Smooth muscle cell (in vitro differentiated cells): ENCODE measurements at regions not wholly inside any gene's neighbourhood (a gene's known extent, or its start where the extent isn't known, plus 50 kb on each side); places are given as distances from the start of the nearest gene placed in this dataset.

Experiments
- DNase-seq: peaks from one replicate; lab custom pipeline; 2025; ENCODE audit not compliant: unreplicated experiment; lab: John Stamatoyannopoulos, UW
- H2AFZ ChIP-seq: fragments of 200-600 bp; sonication (generic); 2 replicates; pipeline ENCODE4 v1.6.0; 2016; ENCODE audit warnings: antibody characterized with exemption, low read depth, mild to moderate bottlenecking
- H3F3A ChIP-seq: fragments of 200-600 bp; sonication (generic); 2 replicates; pipeline ENCODE4 v1.6.0; 2017; ENCODE audit warnings: antibody characterized with exemption, low read depth
- H3K27ac ChIP-seq: fragments of 200-600 bp; sonication (generic); 2 replicates; pipeline ENCODE4 v1.5.1; 2016; ENCODE audit warnings: low read depth, mild to moderate bottlenecking
- H3K27me3 ChIP-seq: fragments of 200-600 bp; sonication (generic); 2 replicates; pipeline ENCODE4 v1.6.1; 2016; ENCODE audit warnings: low read depth, mild to moderate bottlenecking
- H3K36me3 ChIP-seq: fragments of 200-600 bp; sonication (generic); 2 replicates; pipeline ENCODE4 v1.5.1; 2016; ENCODE audit warnings: low read depth
- H3K4me1 ChIP-seq: fragments of 200-600 bp; sonication (generic); 2 replicates; pipeline ENCODE4 v1.5.1; 2016; ENCODE audit warnings: low read depth
- H3K4me2 ChIP-seq: fragments of 200-600 bp; sonication (generic); 2 replicates; pipeline ENCODE4 v1.6.0; 2016; ENCODE audit warnings: mild to moderate bottlenecking
- H3K4me3 ChIP-seq: fragments of 200-600 bp; sonication (generic); 2 replicates; pipeline ENCODE4 v1.5.1; 2016; ENCODE audit warnings: mild to moderate bottlenecking
- H3K79me2 ChIP-seq: fragments of 200-600 bp; sonication (generic); 2 replicates; pipeline ENCODE4 v1.6.0; 2016; ENCODE audit warnings: low read depth, mild to moderate bottlenecking
- H3K9ac ChIP-seq: fragments of 200-600 bp; sonication (generic); 2 replicates; pipeline ENCODE4 v1.6.0; 2016; ENCODE audit warnings: low read depth
- H3K9me3 ChIP-seq: fragments of 200-600 bp; sonication (generic); replicated peaks from 2 replicates; pipeline ENCODE4 v1.5.1; 2016; ENCODE audit warnings: low read depth
- H4K20me1 ChIP-seq: fragments of 200-600 bp; sonication (generic); 2 replicates; pipeline ENCODE4 v1.6.0; 2016; ENCODE audit warnings: low read depth
- WGBS: methylation state at CpG from one replicate; pipeline ENCODE4 v1.1.7; 2016; ENCODE audit warnings: low lambda C conversion rate; 5-methylcytosine and 5-hydroxymethylcytosine counted together
- TF ChIP-seq, protein P1 (sequence below): fragments of 200-600 bp; sonication (generic); IDR thresholded peaks from 2 replicates; pipeline ENCODE4 v1.5.1; 2017; ENCODE audit warnings: borderline replicate concordance, mild to moderate bottlenecking, antibody characterized with exemption; ENCODE audit not compliant: insufficient read depth, poor library complexity, severe bottlenecking

DNA sequence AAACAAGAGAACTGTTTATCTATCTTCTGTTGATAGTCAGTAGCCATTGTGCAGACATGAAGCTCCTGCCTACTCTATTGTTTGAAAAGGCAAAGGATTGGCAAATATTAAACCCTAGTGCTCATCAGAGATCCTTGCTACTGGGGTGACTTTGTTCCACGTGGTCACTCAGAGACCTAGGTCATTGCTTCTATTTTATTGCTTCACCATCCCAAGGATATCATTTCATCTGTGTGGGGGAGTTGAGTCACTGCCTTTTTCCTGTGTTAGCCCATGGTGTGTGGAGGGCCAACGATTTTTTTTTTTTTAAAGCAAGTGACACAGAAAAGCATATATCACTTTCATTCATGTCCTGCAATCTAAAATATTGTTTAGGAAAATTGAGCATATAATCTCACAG lies 254.1 kb upstream of the RXFP2 start:
- Histone ChIP-seq H4K20me1 (no peaks in the 10 kb centered on the region), H3K36me3 (no peaks in the 10 kb centered on the region), H3K79me2 (no peaks in the 10 kb centered on the region), H3K4me2 (no peak overlapping the region), H3K9ac (no peak overlapping the region), H3K4me1 (no peaks in the 10 kb centered on the region), H3K9me3 (no peaks in the 10 kb centered on the region), H3K27ac (no peak overlapping the region), H3K27me3 (no peaks in the 10 kb centered on the region), H3K4me3 (no peak overlapping the region), H3F3A (no peaks in the 10 kb centered on the region), H2AFZ (no peak overlapping the region)
- TF ChIP-seq, protein P1, sequence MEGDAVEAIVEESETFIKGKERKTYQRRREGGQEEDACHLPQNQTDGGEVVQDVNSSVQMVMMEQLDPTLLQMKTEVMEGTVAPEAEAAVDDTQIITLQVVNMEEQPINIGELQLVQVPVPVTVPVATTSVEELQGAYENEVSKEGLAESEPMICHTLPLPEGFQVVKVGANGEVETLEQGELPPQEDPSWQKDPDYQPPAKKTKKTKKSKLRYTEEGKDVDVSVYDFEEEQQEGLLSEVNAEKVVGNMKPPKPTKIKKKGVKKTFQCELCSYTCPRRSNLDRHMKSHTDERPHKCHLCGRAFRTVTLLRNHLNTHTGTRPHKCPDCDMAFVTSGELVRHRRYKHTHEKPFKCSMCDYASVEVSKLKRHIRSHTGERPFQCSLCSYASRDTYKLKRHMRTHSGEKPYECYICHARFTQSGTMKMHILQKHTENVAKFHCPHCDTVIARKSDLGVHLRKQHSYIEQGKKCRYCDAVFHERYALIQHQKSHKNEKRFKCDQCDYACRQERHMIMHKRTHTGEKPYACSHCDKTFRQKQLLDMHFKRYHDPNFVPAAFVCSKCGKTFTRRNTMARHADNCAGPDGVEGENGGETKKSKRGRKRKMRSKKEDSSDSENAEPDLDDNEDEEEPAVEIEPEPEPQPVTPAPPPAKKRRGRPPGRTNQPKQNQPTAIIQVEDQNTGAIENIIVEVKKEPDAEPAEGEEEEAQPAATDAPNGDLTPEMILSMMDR, result no peak
- DNase-seq, result no peak
- WGBS, result 63% methylated on average over 2 of the region's 2 CpGs

DNA sequence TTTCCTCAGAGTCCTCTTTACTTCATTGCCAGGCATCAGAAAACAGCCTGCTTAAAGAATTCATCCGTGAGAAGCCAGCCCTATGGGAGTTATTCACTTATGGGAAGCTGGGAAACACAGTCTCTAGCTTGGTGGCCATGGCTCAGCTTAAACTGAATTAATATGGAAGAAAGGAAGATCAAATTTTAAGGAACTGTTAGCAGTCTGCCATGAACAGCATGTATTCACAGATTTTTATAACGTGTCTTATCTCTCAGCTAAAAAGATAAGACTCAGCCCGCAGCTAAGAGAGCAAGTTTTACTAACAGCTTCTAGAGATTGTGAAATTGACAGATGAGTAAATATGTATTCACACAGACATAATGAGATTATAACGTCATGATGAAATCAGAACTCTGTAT lies 253.7 kb upstream of the RXFP2 start:
- WGBS, result 17% methylated on average over 4 of the region's 4 CpGs
- no peak for DNase-seq
- Histone ChIP-seq H3K36me3 (no peaks in the 10 kb centered on the region), H3K27ac (no peak overlapping the region), H3K27me3 (no peaks in the 10 kb centered on the region), H3K4me1 (no peaks in the 10 kb centered on the region), H3K4me3 (no peak overlapping the region), H3K9ac (no peak overlapping the region), H3K9me3 (no peaks in the 10 kb centered on the region), H3F3A (no peaks in the 10 kb centered on the region), H2AFZ (no peak overlapping the region), H4K20me1 (no peaks in the 10 kb centered on the region), H3K79me2 (no peaks in the 10 kb centered on the region), H3K4me2 (no peak overlapping the region)
- TF ChIP-seq, protein P1, result no peak

DNA sequence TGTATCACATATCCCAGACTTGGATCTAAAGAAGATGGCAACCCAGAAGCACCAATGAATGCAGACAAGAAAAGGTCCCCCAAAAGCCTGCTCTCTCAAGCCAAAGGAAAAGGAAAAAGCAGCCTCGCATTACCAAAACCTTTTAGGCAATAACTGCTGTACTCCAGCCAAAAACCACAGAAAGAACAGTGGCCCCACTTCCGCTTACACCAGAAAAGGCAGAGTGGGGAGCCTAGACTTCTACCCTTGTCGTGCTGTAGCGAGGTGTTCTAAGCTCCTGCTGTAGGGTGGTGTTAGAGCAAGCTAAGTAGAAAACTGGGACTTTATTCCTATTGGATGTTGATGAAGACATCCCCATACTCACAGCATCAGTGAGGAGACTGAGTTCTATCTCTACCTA lies 244.0 kb upstream of the RXFP2 start:
- no peaks in the 10 kb centered on the region for H3K4me1 ChIP-seq
- TF ChIP-seq, protein P1, result no peak
- no peaks in the 10 kb centered on the region for H3K36me3 ChIP-seq
- peaks cover 4% of the 10 kb centered on the region for H3K27me3 ChIP-seq
- no peak for DNase-seq
- 92% methylated on average over 4 of the region's 4 CpGs for WGBS
- H3K9me3 ChIP-seq, result no peaks in the 10 kb centered on the region
- no peak overlapping the region for H3K4me3 ChIP-seq
- H3F3A ChIP-seq, result no peaks in the 10 kb centered on the region
- no peak overlapping the region for H3K4me2 ChIP-seq
- no peaks in the 10 kb centered on the region for H3K79me2 ChIP-seq
- no peaks in the 10 kb centered on the region for H4K20me1 ChIP-seq
- H3K9ac ChIP-seq, result no peak overlapping the region
- H2AFZ ChIP-seq, result no peak overlapping the region
- H3K27ac ChIP-seq, result no peak overlapping the region

DNA sequence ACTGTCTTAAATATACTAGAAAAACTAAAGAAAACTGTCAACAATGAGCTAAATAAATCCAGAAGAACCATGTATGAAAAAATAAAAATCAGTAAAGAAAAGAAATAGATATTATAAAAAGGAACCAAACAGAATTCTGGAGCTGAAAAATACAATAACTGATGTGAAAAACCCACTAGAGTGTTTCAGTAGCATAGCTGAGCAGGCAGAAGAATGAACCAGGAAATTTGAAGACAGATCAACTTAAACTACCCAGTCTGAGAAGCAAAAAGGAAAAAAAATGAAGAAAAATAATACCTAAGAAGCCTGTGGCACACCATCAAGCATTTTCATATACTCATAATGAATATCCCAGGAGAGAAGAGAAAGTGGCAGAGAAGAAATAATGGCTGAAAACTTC lies 240.1 kb upstream of the RXFP2 start:
- H3K79me2 ChIP-seq, result no peaks in the 10 kb centered on the region
- H4K20me1 ChIP-seq, result no peaks in the 10 kb centered on the region
- no peak overlapping the region for H3K9ac ChIP-seq
- H3K4me1 ChIP-seq, result no peaks in the 10 kb centered on the region
- H3K4me3 ChIP-seq, result no peak overlapping the region
- peaks cover 5% of the 10 kb centered on the region for H3K9me3 ChIP-seq
- no peak for DNase-seq
- H3K27me3 ChIP-seq, result peaks cover 3% of the 10 kb centered on the region
- H3K36me3 ChIP-seq, result no peaks in the 10 kb centered on the region
- no peaks in the 10 kb centered on the region for H3F3A ChIP-seq
- H3K27ac ChIP-seq, result no peak overlapping the region
- TF ChIP-seq, protein P1, result no peak
- H2AFZ ChIP-seq, result no peak overlapping the region
- H3K4me2 ChIP-seq, result no peak overlapping the region
